Suprapubic skin (tissue), 4 donors: ENCODE measurements at regions not wholly inside any gene's neighbourhood (a gene's known extent, or its start where the extent isn't known, plus 50 kb on each side); places are given as distances from the start of the nearest gene placed in this dataset.

Experiments used
- POLR2A ChIP-seq, 2 donors: fragments of 450-650 bp; IDR thresholded peaks; one replicate each; pipeline ENCODE4 v1.6.1; 2017; ENCODE audit warnings: antibody characterized with exemption in 2 of 2, mild to moderate bottlenecking in 2 of 2, moderate library complexity in 2 of 2
- POLR2AphosphoS5 ChIP-seq, 3 donors: sonication (generic); formaldehyde crosslinking; IDR thresholded peaks; one replicate each; pipeline ENCODE4 v1.6.1; 2017; ENCODE audit warnings: antibody characterized with exemption in 3 of 3
- TF ChIP-seq, protein P1 (sequence below), 2 donors: fragments of 200-600 bp in 1 of 2; fragments of 450-650 bp in 1 of 2; sonication (generic) in 1 of 2; IDR thresholded peaks; one replicate each; pipeline ENCODE4 v1.5.1; 2016 to 2019; ENCODE audit warnings: antibody characterized with exemption in 2 of 2, mild to moderate bottlenecking in 1 of 2, moderate library complexity in 1 of 2

DNA sequence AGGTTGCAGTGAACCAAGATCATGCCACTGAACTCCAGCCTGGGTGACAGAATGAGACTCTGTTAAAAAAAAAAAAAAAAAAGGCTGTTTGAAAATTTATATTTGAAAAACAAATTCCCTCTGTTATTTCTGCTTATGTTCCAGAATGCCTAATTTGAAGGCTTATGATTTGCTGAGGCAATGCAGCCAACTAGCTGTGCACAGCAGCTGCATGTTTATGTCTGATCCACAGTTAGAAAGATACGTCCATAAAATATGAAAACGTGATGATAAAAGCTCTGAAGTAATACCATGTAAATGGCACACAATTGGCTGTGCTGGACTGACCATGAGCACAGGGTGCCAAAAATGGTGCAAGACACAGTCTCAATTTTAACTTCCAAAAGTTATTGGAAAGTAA lies 453.2 kb downstream of the TUSC1 start:
- TF ChIP-seq, protein P1, sequence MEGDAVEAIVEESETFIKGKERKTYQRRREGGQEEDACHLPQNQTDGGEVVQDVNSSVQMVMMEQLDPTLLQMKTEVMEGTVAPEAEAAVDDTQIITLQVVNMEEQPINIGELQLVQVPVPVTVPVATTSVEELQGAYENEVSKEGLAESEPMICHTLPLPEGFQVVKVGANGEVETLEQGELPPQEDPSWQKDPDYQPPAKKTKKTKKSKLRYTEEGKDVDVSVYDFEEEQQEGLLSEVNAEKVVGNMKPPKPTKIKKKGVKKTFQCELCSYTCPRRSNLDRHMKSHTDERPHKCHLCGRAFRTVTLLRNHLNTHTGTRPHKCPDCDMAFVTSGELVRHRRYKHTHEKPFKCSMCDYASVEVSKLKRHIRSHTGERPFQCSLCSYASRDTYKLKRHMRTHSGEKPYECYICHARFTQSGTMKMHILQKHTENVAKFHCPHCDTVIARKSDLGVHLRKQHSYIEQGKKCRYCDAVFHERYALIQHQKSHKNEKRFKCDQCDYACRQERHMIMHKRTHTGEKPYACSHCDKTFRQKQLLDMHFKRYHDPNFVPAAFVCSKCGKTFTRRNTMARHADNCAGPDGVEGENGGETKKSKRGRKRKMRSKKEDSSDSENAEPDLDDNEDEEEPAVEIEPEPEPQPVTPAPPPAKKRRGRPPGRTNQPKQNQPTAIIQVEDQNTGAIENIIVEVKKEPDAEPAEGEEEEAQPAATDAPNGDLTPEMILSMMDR (IDR thresholded peaks at IDR 0.05), result no peak
- TF ChIP-seq POLR2A (IDR thresholded peaks at IDR 0.05) (no peak), POLR2AphosphoS5 (IDR thresholded peaks at IDR 0.05) (no peak)
